ENCODE measurements at regions not wholly inside any gene's neighbourhood (a gene's known extent, or its start where the extent isn't known, plus 50 kb on each side); places are given as distances from the start of the nearest gene placed in this dataset.

DNA sequence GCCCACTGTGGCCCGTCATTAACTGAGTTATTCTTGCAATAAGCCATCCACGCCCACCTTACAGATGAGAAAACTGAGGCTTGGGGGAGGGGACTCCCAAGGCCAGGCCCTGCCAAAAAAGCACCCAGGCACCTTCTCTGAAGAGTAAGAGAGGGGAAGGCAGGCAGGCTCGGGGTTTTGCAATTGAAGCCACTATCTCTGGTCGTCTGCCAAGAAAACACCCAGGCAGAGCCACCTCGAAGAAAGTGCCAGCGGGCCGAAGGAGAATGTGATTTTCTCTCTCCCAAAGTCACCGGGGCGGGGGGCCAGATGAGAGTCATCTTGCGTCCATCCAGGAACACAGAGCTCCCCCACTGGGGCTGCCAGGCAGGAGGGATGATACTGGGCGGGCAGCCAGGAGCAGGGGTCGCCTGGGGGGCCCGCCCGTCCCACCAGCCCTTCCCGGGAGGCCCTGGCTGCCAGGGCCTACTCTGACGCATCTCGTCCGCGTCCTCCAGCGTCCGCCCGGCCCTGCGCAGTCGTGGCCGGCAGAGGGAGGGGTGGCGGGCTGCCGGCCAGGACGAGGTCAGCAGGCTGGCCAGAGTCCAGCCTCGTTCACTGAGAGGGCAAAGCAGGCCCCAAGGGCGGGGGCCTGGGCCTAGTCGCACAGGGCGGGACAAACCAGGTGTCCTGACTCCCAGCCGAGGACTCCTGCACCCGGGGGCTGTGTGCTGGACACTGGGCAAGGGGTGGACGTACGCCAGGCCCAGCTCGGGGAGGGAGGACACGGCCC, 74.3 kb downstream of the RFLNA start:
- no peak overlapping the region for H3K9ac ChIP-seq (ENCODE audit: low read depth, low read length)
- H3K9me3 ChIP-seq (ENCODE audit: insufficient read depth, low read length, severe bottlenecking) = no peaks in the 10 kb centered on the region
- H3K4me1 ChIP-seq (ENCODE audit: insufficient read depth, low read length) = no peaks in the 10 kb centered on the region
- no peaks in the 10 kb centered on the region; the same call in 1 of the 2 replicates for H3K79me2 ChIP-seq (ENCODE audit: insufficient read depth, low read length)
- H3K4me3 ChIP-seq (ENCODE audit: low read depth in 1 of 2, low read length in 2 of 2) = no peak overlapping the region
- TF ChIP-seq, protein P1, sequence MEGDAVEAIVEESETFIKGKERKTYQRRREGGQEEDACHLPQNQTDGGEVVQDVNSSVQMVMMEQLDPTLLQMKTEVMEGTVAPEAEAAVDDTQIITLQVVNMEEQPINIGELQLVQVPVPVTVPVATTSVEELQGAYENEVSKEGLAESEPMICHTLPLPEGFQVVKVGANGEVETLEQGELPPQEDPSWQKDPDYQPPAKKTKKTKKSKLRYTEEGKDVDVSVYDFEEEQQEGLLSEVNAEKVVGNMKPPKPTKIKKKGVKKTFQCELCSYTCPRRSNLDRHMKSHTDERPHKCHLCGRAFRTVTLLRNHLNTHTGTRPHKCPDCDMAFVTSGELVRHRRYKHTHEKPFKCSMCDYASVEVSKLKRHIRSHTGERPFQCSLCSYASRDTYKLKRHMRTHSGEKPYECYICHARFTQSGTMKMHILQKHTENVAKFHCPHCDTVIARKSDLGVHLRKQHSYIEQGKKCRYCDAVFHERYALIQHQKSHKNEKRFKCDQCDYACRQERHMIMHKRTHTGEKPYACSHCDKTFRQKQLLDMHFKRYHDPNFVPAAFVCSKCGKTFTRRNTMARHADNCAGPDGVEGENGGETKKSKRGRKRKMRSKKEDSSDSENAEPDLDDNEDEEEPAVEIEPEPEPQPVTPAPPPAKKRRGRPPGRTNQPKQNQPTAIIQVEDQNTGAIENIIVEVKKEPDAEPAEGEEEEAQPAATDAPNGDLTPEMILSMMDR (IDR thresholded peaks at IDR 0.05; ENCODE audit: borderline replicate concordance, extremely low read depth, low read length, poor library complexity, severe bottlenecking) = no peak
- no peak for TF ChIP-seq EZH2 (IDR thresholded peaks at IDR 0.05; ENCODE audit: borderline replicate concordance, low read depth, low read length, severe bottlenecking)
- peaks cover 33% of the 10 kb centered on the region for H4K20me1 ChIP-seq (ENCODE audit: insufficient read depth, low read length)
- DNase-seq = no peak
- no peak overlapping the region for H3K27ac ChIP-seq (ENCODE audit: low read length)
- peaks cover 68% of the 10 kb centered on the region for H3K36me3 ChIP-seq (ENCODE audit: insufficient read depth, low read length)
- H3K27me3 ChIP-seq (ENCODE audit: insufficient read depth, low read length, poor library complexity) = no peaks in the 10 kb centered on the region
- ATAC-seq (ENCODE audit: insufficient read depth, low read depth) = no peak
- H2AFZ ChIP-seq (ENCODE audit: low read depth, low read length) = no peak overlapping the region
- H3K4me2 ChIP-seq (ENCODE audit: insufficient read depth, low read length) = no peak overlapping the region

DNA sequence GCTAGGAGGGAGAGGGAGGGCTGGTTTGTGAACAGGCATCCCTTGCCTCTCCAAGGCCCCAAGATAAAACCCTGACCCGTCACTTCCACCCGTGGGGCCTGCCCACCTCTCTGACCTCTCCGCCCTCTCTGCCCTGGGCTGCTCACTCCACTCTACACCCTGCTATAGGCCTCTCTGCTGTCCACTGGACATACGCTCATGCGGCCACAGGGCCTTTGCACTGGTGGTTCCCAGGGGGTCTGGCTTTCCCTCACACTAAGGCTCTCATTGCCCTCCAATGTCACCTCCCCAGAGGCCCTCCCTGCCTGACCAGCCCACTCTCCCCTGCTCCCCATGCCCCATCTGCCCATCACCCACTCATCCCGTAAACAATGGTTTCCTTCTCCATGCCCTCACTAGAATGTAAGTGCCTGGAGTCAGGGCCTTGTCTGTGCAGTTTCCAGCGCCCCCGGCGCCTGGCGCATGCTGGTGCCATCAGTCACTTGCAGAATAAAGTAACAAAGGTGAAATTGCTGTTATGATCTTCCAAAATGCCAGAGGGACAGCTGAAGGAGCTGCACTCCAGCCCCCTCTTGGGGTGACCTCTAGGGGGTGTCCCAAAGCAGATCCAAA, 73.6 kb downstream of the RFLNA start:
- no peaks in the 10 kb centered on the region for H3K27me3 ChIP-seq (ENCODE audit: insufficient read depth, low read length, poor library complexity)
- DNase-seq = no peak
- no peak overlapping the region for H3K27ac ChIP-seq (ENCODE audit: low read length)
- H3K79me2 ChIP-seq (ENCODE audit: insufficient read depth, low read length) = no peaks in the 10 kb centered on the region; the same call in 1 of the 2 replicates
- peaks cover 71% of the 10 kb centered on the region for H3K36me3 ChIP-seq (ENCODE audit: insufficient read depth, low read length)
- no peaks in the 10 kb centered on the region for H3K9me3 ChIP-seq (ENCODE audit: insufficient read depth, low read length, severe bottlenecking)
- no peak overlapping the region for H3K4me2 ChIP-seq (ENCODE audit: insufficient read depth, low read length)
- no peak overlapping the region for H3K9ac ChIP-seq (ENCODE audit: low read depth, low read length)
- peaks cover 36% of the 10 kb centered on the region for H4K20me1 ChIP-seq (ENCODE audit: insufficient read depth, low read length)
- ATAC-seq (ENCODE audit: insufficient read depth, low read depth) = no peak
- H3K4me1 ChIP-seq (ENCODE audit: insufficient read depth, low read length) = no peaks in the 10 kb centered on the region
- no peak overlapping the region for H2AFZ ChIP-seq (ENCODE audit: low read depth, low read length)
- no peak overlapping the region for H3K4me3 ChIP-seq (ENCODE audit: low read depth in 1 of 2, low read length in 2 of 2)
- TF ChIP-seq EZH2 (IDR thresholded peaks at IDR 0.05; ENCODE audit: borderline replicate concordance, low read depth, low read length, severe bottlenecking) = no peak
- TF ChIP-seq, protein P1 (IDR thresholded peaks at IDR 0.05; ENCODE audit: borderline replicate concordance, extremely low read depth, low read length, poor library complexity, severe bottlenecking) = no peak

DNA sequence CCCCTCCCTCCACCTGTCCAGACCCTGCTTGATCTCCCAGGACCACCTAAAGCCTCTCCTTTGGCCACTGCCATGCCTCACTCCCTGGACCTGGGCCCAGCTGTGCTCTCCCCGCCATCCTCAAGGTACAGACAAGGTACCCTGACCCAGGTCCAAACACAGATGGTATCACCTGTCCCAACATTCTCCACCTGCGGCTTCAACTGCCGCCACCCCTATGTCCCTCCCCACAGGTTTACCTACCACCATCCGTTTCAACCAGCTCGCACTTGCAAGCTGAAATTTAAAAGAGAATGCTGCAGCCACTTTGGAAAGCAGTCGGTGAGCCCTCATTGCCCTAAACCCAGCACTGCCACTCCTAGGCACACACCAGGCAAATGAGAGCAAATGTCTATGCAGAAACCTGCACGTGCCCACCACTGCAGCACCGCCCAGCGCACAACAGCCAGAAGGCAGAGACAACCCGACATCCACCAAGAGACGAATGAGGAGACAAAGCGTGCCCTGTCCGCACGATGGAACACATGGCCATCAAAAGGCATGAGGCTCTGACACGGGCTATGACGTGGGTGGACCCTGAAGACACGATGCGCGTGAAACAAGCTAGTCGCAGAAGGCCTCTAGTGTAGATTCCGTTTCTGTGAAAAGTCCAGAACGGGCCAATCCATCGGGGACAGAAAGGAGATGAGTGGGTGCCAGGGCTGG, 71.0 kb downstream of the RFLNA start:
- no peaks in the 10 kb centered on the region; the same call in 1 of the 2 replicates for H3K79me2 ChIP-seq (ENCODE audit: insufficient read depth, low read length)
- H4K20me1 ChIP-seq (ENCODE audit: insufficient read depth, low read length) = peaks cover 41% of the 10 kb centered on the region
- no peak overlapping the region for H3K9ac ChIP-seq (ENCODE audit: low read depth, low read length)
- H3K4me2 ChIP-seq (ENCODE audit: insufficient read depth, low read length) = no peak overlapping the region
- no peaks in the 10 kb centered on the region for H3K9me3 ChIP-seq (ENCODE audit: insufficient read depth, low read length, severe bottlenecking)
- H3K36me3 ChIP-seq (ENCODE audit: insufficient read depth, low read length) = peaks cover 73% of the 10 kb centered on the region
- no peaks in the 10 kb centered on the region for H3K4me1 ChIP-seq (ENCODE audit: insufficient read depth, low read length)
- no peaks in the 10 kb centered on the region for H3K27me3 ChIP-seq (ENCODE audit: insufficient read depth, low read length, poor library complexity)
- H2AFZ ChIP-seq (ENCODE audit: low read depth, low read length) = no peak overlapping the region
- ATAC-seq (ENCODE audit: insufficient read depth, low read depth) (no peak), DNase-seq (no peak)
- H3K27ac ChIP-seq (ENCODE audit: low read length) = no peak overlapping the region
- no peak overlapping the region for H3K4me3 ChIP-seq (ENCODE audit: low read depth in 1 of 2, low read length in 2 of 2)
- no peak for TF ChIP-seq EZH2 (IDR thresholded peaks at IDR 0.05; ENCODE audit: borderline replicate concordance, low read depth, low read length, severe bottlenecking)
- TF ChIP-seq, protein P1 (IDR thresholded peaks at IDR 0.05; ENCODE audit: borderline replicate concordance, extremely low read depth, low read length, poor library complexity, severe bottlenecking) = no peak
